ENCODE measurements at regions not wholly inside any gene's neighbourhood (a gene's known extent, or its start where the extent isn't known, plus 50 kb on each side); places are given as distances from the start of the nearest gene placed in this dataset.

DNA sequence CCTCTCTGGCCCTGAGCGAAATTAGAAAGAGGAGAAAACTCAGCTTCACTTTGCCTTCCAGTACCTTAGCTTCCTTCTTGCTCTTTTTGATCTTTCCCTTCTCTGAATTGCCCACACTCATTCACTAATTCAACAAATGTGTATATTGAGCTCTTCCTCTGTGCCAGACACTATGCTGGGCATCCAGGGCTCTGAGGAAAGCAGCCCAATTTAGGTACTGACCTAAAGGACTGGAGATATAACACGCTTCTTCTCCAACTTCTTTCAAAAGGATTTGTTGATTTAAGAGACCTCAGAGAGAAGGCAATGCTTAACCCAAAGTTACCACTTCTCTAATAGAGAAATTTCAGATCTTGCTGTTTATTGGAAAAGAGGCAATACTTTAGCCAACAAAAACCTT, 103.6 kb downstream of the TMPRSS5 start:
- CTCF ChIA-PET = no interaction called here
- Mint-ChIP-seq H3K4me3 (no peak overlapping the region), H3K9me3 (peaks cover 3% of the 10 kb centered on the region), H3K4me1 (no peaks in the 10 kb centered on the region), H3K27ac (no peak overlapping the region), H3K27me3 (peaks cover 16% of the 10 kb centered on the region), H3K36me3 (no peaks in the 10 kb centered on the region)
- no peak for DNase-seq

- Mint-ChIP-seq H3K36me3 (no peaks in the 10 kb centered on the region), H3K4me3 (no peak overlapping the region), H3K27me3 (peaks cover 22% of the 10 kb centered on the region), H3K4me1 (peaks cover 11% of the 10 kb centered on the region), H3K9me3 (peaks cover 1% of the 10 kb centered on the region), H3K27ac (no peak overlapping the region)
- DNase-seq = no peak
- CTCF ChIA-PET = no interaction called here
Measured at GRCh38 chr11:113596658-113597057, 109.5 kb downstream of the TMPRSS5 start.

- CTCF ChIA-PET = no interaction called here
- H3K4me1 Mint-ChIP-seq = peaks cover 11% of the 10 kb centered on the region
- peaks cover 25% of the 10 kb centered on the region for H3K27me3 Mint-ChIP-seq
- no peak overlapping the region for H3K27ac Mint-ChIP-seq
- no peak for DNase-seq
- no peaks in the 10 kb centered on the region for H3K36me3 Mint-ChIP-seq
- H3K9me3 Mint-ChIP-seq = peaks cover 1% of the 10 kb centered on the region
- no peak overlapping the region for H3K4me3 Mint-ChIP-seq
Measured at GRCh38 chr11:113595810-113596594, 110.1 kb downstream of the TMPRSS5 start.

DNA sequence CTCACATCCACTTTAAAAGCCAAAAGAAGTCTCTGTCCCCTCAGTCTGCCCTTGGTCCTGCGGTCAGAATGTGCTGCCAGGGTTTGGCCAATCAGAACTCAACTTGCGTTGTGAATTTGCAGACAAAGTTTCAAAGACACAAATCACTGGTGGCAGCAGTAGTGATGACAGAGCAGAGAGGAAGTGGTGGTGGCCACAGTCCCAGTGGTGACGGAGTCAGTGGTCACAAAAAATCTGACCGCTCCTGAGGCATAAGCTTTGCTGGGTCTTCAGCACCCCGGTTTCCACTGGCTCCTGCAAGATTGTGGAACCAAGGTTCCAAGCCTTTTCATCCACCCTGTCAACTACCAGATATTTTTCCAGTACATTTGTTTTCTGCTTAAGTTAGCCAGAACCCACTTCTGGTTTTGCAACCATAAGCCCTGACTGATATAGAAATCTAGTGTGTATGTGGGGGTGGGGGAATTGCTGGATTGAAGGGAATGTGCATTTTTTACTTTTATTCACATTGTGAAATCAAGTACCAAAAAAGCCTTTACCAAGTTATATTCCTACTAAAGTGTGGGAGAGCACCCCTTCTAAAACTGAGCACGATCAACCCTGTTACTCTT, 112.3 kb downstream of the TMPRSS5 start:
- Mint-ChIP-seq H3K27me3 (peaks cover 29% of the 10 kb centered on the region), H3K4me3 (no peak overlapping the region), H3K9me3 (peaks cover 1% of the 10 kb centered on the region), H3K27ac (no peak overlapping the region), H3K36me3 (no peaks in the 10 kb centered on the region), H3K4me1 (peaks cover 11% of the 10 kb centered on the region)
- DNase-seq = peak; percentile 52
- CTCF ChIA-PET = no interaction called here

- Mint-ChIP-seq H3K4me3 (no peak overlapping the region), H3K27ac (no peak overlapping the region), H3K9me3 (peaks cover 1% of the 10 kb centered on the region), H3K27me3 (peaks cover 20% of the 10 kb centered on the region), H3K4me1 (peaks cover 19% of the 10 kb centered on the region), H3K36me3 (no peaks in the 10 kb centered on the region)
- DNase-seq = no peak
- CTCF ChIA-PET = no interaction called here
Measured at GRCh38 chr11:113591117-113591516, 115.0 kb downstream of the TMPRSS5 start.

GRCh38 chr11:113587308-113587739, 112.1 kb upstream of the DRD2 start:
- H3K27me3 Mint-ChIP-seq = peaks cover 9% of the 10 kb centered on the region
- no peak overlapping the region for H3K4me3 Mint-ChIP-seq
- CTCF ChIA-PET = interaction anchor here (0.7 to 1.5 kb wide), 7 partner anchors 9 to 253 kb away, joined by 3 to 5 read pairs (median 3); partner anchors contain the start of gene ZW10
- H3K9me3 Mint-ChIP-seq = no peaks in the 10 kb centered on the region
- H3K4me1 Mint-ChIP-seq = peaks cover 8% of the 10 kb centered on the region
- no peaks in the 10 kb centered on the region for H3K36me3 Mint-ChIP-seq
- no peak overlapping the region for H3K27ac Mint-ChIP-seq
- no peak for DNase-seq

DNA sequence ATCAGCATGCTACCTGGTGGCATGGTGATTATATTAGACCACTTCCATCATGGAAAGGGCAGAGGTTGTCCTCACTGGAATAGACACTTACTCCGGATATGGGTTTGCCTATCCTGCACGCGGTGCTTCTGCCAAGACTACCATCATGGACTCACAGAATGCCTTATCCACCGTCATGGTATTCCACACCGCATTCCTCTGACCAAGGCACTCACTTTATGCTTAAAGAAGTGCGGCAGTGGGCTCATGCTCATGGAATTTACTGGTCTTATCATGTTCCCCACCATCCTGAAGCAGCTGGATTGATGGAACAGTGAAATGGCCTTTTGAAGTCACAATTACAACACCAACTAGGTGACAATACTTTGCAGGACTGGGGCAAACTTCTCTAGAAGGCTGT, 109.2 kb upstream of the DRD2 start:
- CTCF ChIA-PET = no interaction called here
- Mint-ChIP-seq H3K4me1 (peaks cover 8% of the 10 kb centered on the region), H3K9me3 (no peaks in the 10 kb centered on the region), H3K4me3 (no peak overlapping the region), H3K27ac (no peak overlapping the region), H3K36me3 (no peaks in the 10 kb centered on the region), H3K27me3 (peaks cover 5% of the 10 kb centered on the region)
- DNase-seq = no peak

- Mint-ChIP-seq H3K27me3 (peaks cover 17% of the 10 kb centered on the region), H3K4me3 (no peak overlapping the region), H3K36me3 (no peaks in the 10 kb centered on the region), H3K9me3 (no peaks in the 10 kb centered on the region), H3K27ac (no peak overlapping the region), H3K4me1 (peaks cover 9% of the 10 kb centered on the region)
- DNase-seq = no peak
- CTCF ChIA-PET = interaction anchor here (0.6 kb wide), 1 partner anchor 29 kb away, joined by 3 read pairs; no protein-coding TSS in a partner anchor
Measured at GRCh38 chr11:113581713-113582112, 106.5 kb upstream of the DRD2 start.

GRCh38 chr11:113579292-113579940, 104.2 kb upstream of the DRD2 start:
- Mint-ChIP-seq H3K36me3 (no peaks in the 10 kb centered on the region), H3K4me1 (peaks cover 9% of the 10 kb centered on the region), H3K9me3 (no peaks in the 10 kb centered on the region), H3K27ac (no peak overlapping the region), H3K27me3 (peaks cover 17% of the 10 kb centered on the region), H3K4me3 (no peak overlapping the region)
- CTCF ChIA-PET = no interaction called here
- DNase-seq = no peak

DNA sequence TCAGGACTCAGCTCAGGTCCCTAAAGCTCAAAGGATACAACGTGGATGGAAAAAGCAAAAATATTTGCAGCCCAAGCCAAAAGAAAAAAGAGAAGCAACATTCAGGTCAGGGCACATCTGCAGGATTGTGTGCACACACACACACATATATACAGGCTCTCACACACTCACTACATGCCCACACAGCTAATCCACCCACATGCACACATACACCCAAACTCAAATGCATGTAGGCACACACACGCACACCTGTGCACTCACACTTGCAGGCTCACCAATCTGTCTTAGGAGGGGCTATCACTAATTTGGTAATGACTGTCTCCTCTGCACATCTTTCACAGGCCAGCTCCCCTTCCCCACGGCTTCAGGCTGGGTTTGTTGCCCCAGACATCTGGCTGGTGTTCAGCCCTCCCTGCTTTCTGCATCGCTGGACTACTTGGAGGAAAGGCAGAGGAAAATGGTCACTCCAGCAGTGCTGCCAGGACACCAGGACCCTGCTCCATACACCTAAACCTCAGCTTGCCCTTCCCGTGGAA, 103.6 kb upstream of the DRD2 start:
- CTCF ChIA-PET = interaction anchor here (1.6 kb wide), 1 partner anchor 8 kb away, joined by 4 read pairs; no protein-coding TSS in a partner anchor
- no peak overlapping the region for H3K4me3 Mint-ChIP-seq
- H3K9me3 Mint-ChIP-seq = no peaks in the 10 kb centered on the region
- DNase-seq = no peak
- no peaks in the 10 kb centered on the region for H3K36me3 Mint-ChIP-seq
- H3K27me3 Mint-ChIP-seq = peaks cover 17% of the 10 kb centered on the region
- no peak overlapping the region for H3K27ac Mint-ChIP-seq
- H3K4me1 Mint-ChIP-seq = peaks cover 9% of the 10 kb centered on the region

- no peak for DNase-seq
- peaks cover 17% of the 10 kb centered on the region for H3K27me3 Mint-ChIP-seq
- no peaks in the 10 kb centered on the region for H3K36me3 Mint-ChIP-seq
- no peak overlapping the region for H3K27ac Mint-ChIP-seq
- CTCF ChIA-PET = interaction anchor here (1.6 kb wide), 1 partner anchor 9 kb away, joined by 4 read pairs; no protein-coding TSS in a partner anchor
- peaks cover 9% of the 10 kb centered on the region for H3K4me1 Mint-ChIP-seq
- H3K9me3 Mint-ChIP-seq = no peaks in the 10 kb centered on the region
- no peak overlapping the region for H3K4me3 Mint-ChIP-seq
Measured at GRCh38 chr11:113578033-113578380, 102.8 kb upstream of the DRD2 start.

GRCh38 chr11:113577356-113578032, 102.3 kb upstream of the DRD2 start:
- H3K27me3 Mint-ChIP-seq = peaks cover 17% of the 10 kb centered on the region
- peak overlapping the region; percentile 30 for H3K27ac Mint-ChIP-seq
- peaks cover 9% of the 10 kb centered on the region for H3K4me1 Mint-ChIP-seq
- H3K9me3 Mint-ChIP-seq = no peaks in the 10 kb centered on the region
- H3K4me3 Mint-ChIP-seq = no peak overlapping the region
- DNase-seq = no peak
- no peaks in the 10 kb centered on the region for H3K36me3 Mint-ChIP-seq
- CTCF ChIA-PET = interaction anchor here (1.6 kb wide), 1 partner anchor 9 kb away, joined by 4 read pairs; no protein-coding TSS in a partner anchor

DNA sequence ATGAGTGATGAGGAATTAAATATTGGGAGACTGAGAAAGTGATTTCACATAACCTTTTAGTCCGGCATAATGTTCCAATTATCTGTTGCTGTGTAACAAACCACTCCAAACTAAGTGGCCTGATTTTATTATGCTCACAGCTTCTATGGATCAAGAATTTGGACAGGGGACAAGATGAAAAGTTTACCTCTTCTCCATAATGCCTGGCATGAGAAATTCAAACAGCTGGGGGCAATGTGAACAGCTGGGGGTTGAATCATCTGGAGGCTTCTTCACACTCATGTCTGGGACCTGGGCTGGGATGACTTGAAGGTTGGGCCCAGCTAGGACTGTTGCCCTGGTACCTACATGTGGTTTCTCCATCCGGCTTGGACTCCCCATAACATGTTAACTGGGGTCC, 99.4 kb upstream of the DRD2 start:
- Mint-ChIP-seq H3K4me1 (peaks cover 9% of the 10 kb centered on the region), H3K27me3 (peaks cover 18% of the 10 kb centered on the region), H3K4me3 (no peak overlapping the region), H3K27ac (no peak overlapping the region), H3K9me3 (no peaks in the 10 kb centered on the region), H3K36me3 (no peaks in the 10 kb centered on the region)
- CTCF ChIA-PET = no interaction called here
- no peak for DNase-seq

- no peak for DNase-seq
- H3K27me3 Mint-ChIP-seq = peaks cover 18% of the 10 kb centered on the region
- H3K27ac Mint-ChIP-seq = no peak overlapping the region
- no peaks in the 10 kb centered on the region for H3K36me3 Mint-ChIP-seq
- CTCF ChIA-PET = no interaction called here
- no peak overlapping the region for H3K4me3 Mint-ChIP-seq
- no peaks in the 10 kb centered on the region for H3K9me3 Mint-ChIP-seq
- H3K4me1 Mint-ChIP-seq = peaks cover 9% of the 10 kb centered on the region
Measured at GRCh38 chr11:113574171-113574570, 99.0 kb upstream of the DRD2 start.
